ENCODE measurements at regions not wholly inside any gene's neighbourhood (a gene's known extent, or its start where the extent isn't known, plus 50 kb on each side); places are given as distances from the start of the nearest gene placed in this dataset.
"Not testable (repeated sequence)": the region's sequence is repeated elsewhere in the genome, so short reads cannot be mapped to it uniquely, and the experiment has no call there.

- DNase-seq: not testable (repeated sequence)
These were observed 351.2 kb upstream of the PIK3R1 start for GRCh38 chr5:67864335-67864734.

GRCh38 chr5:67858471-67859031, 357.0 kb upstream of the PIK3R1 start:
- DNase-seq: no peak

- DNase-seq: no peak
These were observed 358.1 kb upstream of the PIK3R1 start for GRCh38 chr5:67857502-67857901.

- DNase-seq: no peak
These were observed 360.0 kb upstream of the PIK3R1 start for GRCh38 chr5:67855523-67855922.

- not testable (repeated sequence) for DNase-seq
These were observed 364.6 kb upstream of the PIK3R1 start for GRCh38 chr5:67850906-67851305.

GRCh38 chr5:67844924-67845323, 370.6 kb upstream of the PIK3R1 start:
- no peak for DNase-seq

GRCh38 chr5:67842806-67843205, 372.8 kb upstream of the PIK3R1 start:
- DNase-seq: no peak

- not testable (repeated sequence) for DNase-seq
These were observed 378.3 kb upstream of the PIK3R1 start for GRCh38 chr5:67837225-67837624.

- not testable (repeated sequence) for DNase-seq
These were observed 379.1 kb upstream of the PIK3R1 start for GRCh38 chr5:67836496-67836895.

GRCh38 chr5:67831048-67831447, 384.5 kb upstream of the PIK3R1 start:
- DNase-seq: no peak

- no peak for DNase-seq
These were observed 388.0 kb upstream of the PIK3R1 start for GRCh38 chr5:67827541-67827940.

GRCh38 chr5:67824852-67825251, 390.7 kb upstream of the PIK3R1 start:
- no peak for DNase-seq

GRCh38 chr5:67817652-67818051, 397.9 kb upstream of the PIK3R1 start:
- no peak for DNase-seq

- no peak for DNase-seq
These were observed 399.1 kb upstream of the PIK3R1 start for GRCh38 chr5:67816456-67816855.

- DNase-seq: no peak
These were observed 399.8 kb upstream of the PIK3R1 start for GRCh38 chr5:67815455-67816391.

GRCh38 chr5:67814569-67815311, 400.8 kb upstream of the PIK3R1 start:
- DNase-seq: no peak

- no peak for DNase-seq
These were observed 401.5 kb upstream of the PIK3R1 start for GRCh38 chr5:67813877-67814539.

- no peak for DNase-seq
These were observed 406.0 kb upstream of the PIK3R1 start for GRCh38 chr5:67809589-67809988.

- DNase-seq: no peak
These were observed 407.2 kb upstream of the PIK3R1 start for GRCh38 chr5:67808340-67808739.

- DNase-seq: no peak
These were observed 408.1 kb upstream of the PIK3R1 start for GRCh38 chr5:67807439-67807888.

GRCh38 chr5:67806654-67807438, 408.7 kb upstream of the PIK3R1 start:
- no peak for DNase-seq

Measured in 8988T (cell line).